ENCODE measurements at regions not wholly inside any gene's neighbourhood (a gene's known extent, or its start where the extent isn't known, plus 50 kb on each side); places are given as distances from the start of the nearest gene placed in this dataset.

DNA sequence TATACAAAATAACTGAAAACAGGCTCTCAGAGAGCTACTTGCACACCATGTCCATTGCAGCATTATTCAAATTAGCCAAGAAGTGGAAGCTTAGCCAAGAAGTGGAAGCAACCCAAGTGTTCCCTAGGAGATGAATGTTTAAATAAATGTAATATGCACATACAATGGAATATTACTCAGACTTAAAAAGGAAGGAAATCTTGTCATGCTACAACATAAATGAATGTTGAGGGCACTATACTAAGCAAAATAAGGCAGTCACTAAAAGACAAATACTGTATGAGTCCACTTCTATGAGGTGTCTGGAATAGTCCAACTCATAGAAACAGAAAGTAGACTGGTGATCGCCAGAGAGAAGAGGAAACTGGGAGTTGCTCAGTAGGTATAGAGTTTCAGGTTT, 438.1 kb downstream of the MAT2B start:
- TF ChIP-seq EZH2 (IDR thresholded peaks at IDR 0.05; ENCODE audit: borderline replicate concordance, control insufficient read depth, low read depth, low read length) (no peak), CTCF (IDR thresholded peaks at IDR 0.05 in 2 of 3, conservative IDR thresholded peaks at IDR 0.05 in 1 of 3; ENCODE audit: control insufficient read depth in 2 of 3, extremely low read depth in 1 of 3, insufficient read depth in 1 of 3, low read depth in 3 of 3, low read length in 3 of 3) (no peak), IRF3 (IDR thresholded peaks at IDR 0.05) (no peak), MAX (IDR thresholded peaks at IDR 0.05; ENCODE audit: low read depth, low read length) (no peak), RAD21 (IDR thresholded peaks at IDR 0.05; ENCODE audit: insufficient read depth, low read depth, low read length) (no peak), EP300 (IDR thresholded peaks at IDR 0.05; ENCODE audit: borderline replicate concordance in 1 of 2, control insufficient read depth in 1 of 2, low read depth in 2 of 2, low read length in 2 of 2) (no peak), JUNB (IDR thresholded peaks at IDR 0.05) (no peak), CEBPB (IDR thresholded peaks at IDR 0.05; ENCODE audit: borderline replicate concordance in 1 of 2, low read depth in 2 of 2, low read length in 2 of 2) (no peak), SMC3 (IDR thresholded peaks at IDR 0.05; ENCODE audit: borderline replicate concordance, low read length) (no peak)

All from GM12878 (cell line).